Endothelial cell of umbilical vein (primary cell): ENCODE measurements at regions not wholly inside any gene's neighbourhood (a gene's known extent, or its start where the extent isn't known, plus 50 kb on each side); places are given as distances from the start of the nearest gene placed in this dataset.

Experiments used
- BruUV-seq: library from RNA; stranded (reverse); fragments of 400-500 nt; replicated peaks from 2 replicates; lab custom pipeline; 2021; lab: Mats Ljungman, UMichigan
- CTCF ChIA-PET: fragments of 300-600, 350-600 bp; sonication (Branson Sonifier 250); formaldehyde crosslinking; loops from one replicate; lab custom pipeline; 2021; ENCODE audit warnings: antibody characterized with exemption, inconsistent platforms; lab: Charles Lee
- POLR2A ChIA-PET: fragments of 300-600, 350-600 bp; sonication (Branson Sonifier 250); formaldehyde crosslinking; loops from one replicate; lab custom pipeline; 2021; ENCODE audit warnings: antibody characterized with exemption, inconsistent platforms; lab: Charles Lee
- DNase-seq: peaks from one replicate; pipeline ENCODE4 v3.0.0-alpha.2; 2011; ENCODE audit warnings: low read depth, low spot score
- FAIRE-seq: peaks from 2 replicates; lab custom pipeline; 2011; peaks lifted over from hg19 to GRCh38; lab: Jason Lieb, UNC
- H2AFZ ChIP-seq: 2 replicates; pipeline ENCODE4 v1.6.0; 2012; ENCODE audit warnings: low read depth, low read length, control low read depth, inconsistent platforms
- H3K27ac ChIP-seq: 2 replicates; pipeline ENCODE4 v1.5.1; 2011; ENCODE audit warnings: low read depth, mild to moderate bottlenecking, control low read depth, low read length, moderate library complexity; ENCODE audit not compliant: insufficient read depth
- H3K27me3 ChIP-seq, 2 experiments: 2 replicates each; pipeline versions ENCODE4 v1.6.0 to v1.6.1; 2011; ENCODE audit warnings: low read length in 2 of 2, mixed read lengths in 1 of 2; ENCODE audit not compliant: control insufficient read depth in 2 of 2, insufficient read depth in 2 of 2
- H3K36me3 ChIP-seq, 2 experiments: 2 replicates in 1 of 2; 3 replicates in 1 of 2; pipeline ENCODE4 v1.5.1; 2011; ENCODE audit warnings: low read length in 2 of 2, mild to moderate bottlenecking in 1 of 2, moderate library complexity in 1 of 2; ENCODE audit not compliant: control insufficient read depth in 2 of 2, insufficient read depth in 2 of 2; ENCODE audit errors: extremely low read depth in 1 of 2
- H3K4me1 ChIP-seq: 3 replicates; pipeline ENCODE4 v1.5.1; 2011; ENCODE audit warnings: mild to moderate bottlenecking, low read length; ENCODE audit not compliant: control insufficient read depth, insufficient read depth; ENCODE audit errors: extremely low read depth
- H3K4me2 ChIP-seq: 2 replicates; pipeline ENCODE4 v1.6.1; 2011; ENCODE audit warnings: low read length, control low read depth, mixed read lengths; ENCODE audit not compliant: insufficient read depth
- H3K4me3 ChIP-seq, 3 experiments: fragments of 200-600 bp in 1 of 3; sonication (generic), shearing (Covaris generic) in 1 of 3; replicated peaks in 1 of 3; 2 replicates each; pipeline ENCODE4 v1.5.1; 2011 to 2016; ENCODE audit warnings: control low read depth in 3 of 3, low read length in 3 of 3, mild to moderate bottlenecking in 2 of 3, inconsistent platforms in 1 of 3, low read depth in 1 of 3, moderate library complexity in 1 of 3; ENCODE audit not compliant: insufficient read depth in 1 of 3
- H3K79me2 ChIP-seq: 2 replicates; pipeline ENCODE4 v1.6.0; 2012; ENCODE audit warnings: low read length, inconsistent platforms; ENCODE audit not compliant: control insufficient read depth, insufficient read depth
- H3K9ac ChIP-seq: replicated peaks from 2 replicates; pipeline ENCODE3; 2011; ENCODE audit warnings: low read length, control low read depth; ENCODE audit not compliant: insufficient read depth; ENCODE audit errors: extremely low read depth
- H3K9me1 ChIP-seq: replicated peaks from 3 replicates; pipeline ENCODE4 v1.6.0; 2011; ENCODE audit warnings: mild to moderate bottlenecking, low read length; ENCODE audit not compliant: control insufficient read depth, insufficient read depth; ENCODE audit errors: extremely low read depth
- H3K9me3 ChIP-seq: replicated peaks from 2 replicates; pipeline ENCODE4 v1.5.1; 2012; ENCODE audit warnings: low read length, inconsistent platforms; ENCODE audit not compliant: control insufficient read depth, insufficient read depth
- H4K20me1 ChIP-seq: replicated peaks from 2 replicates; pipeline ENCODE3; 2011; ENCODE audit warnings: mild to moderate bottlenecking, low read length; ENCODE audit not compliant: control insufficient read depth, insufficient read depth; ENCODE audit errors: extremely low read depth
- EZH2 ChIP-seq: IDR thresholded peaks from 2 replicates; pipeline ENCODE4 v1.6.1; 2012; ENCODE audit warnings: borderline replicate concordance, low read depth, mild to moderate bottlenecking, moderate library complexity, low read length, inconsistent platforms; ENCODE audit not compliant: severe bottlenecking
- FOS ChIP-seq: IDR thresholded peaks from 2 replicates; pipeline ENCODE4 v1.6.1; 2011; ENCODE audit warnings: mild to moderate bottlenecking, low read length, moderate library complexity, borderline replicate concordance; ENCODE audit not compliant: insufficient read depth
- GATA2 ChIP-seq: IDR thresholded peaks from 2 replicates; pipeline ENCODE4 v1.7.0; 2011; ENCODE audit warnings: low read depth, mild to moderate bottlenecking, moderate library complexity, mixed read lengths, low read length; ENCODE audit not compliant: insufficient read length, insufficient read depth
- JUN ChIP-seq: IDR thresholded peaks from 2 replicates; pipeline ENCODE4 v1.6.1; 2011; ENCODE audit warnings: borderline replicate concordance, low read depth; ENCODE audit not compliant: insufficient read length, insufficient read depth
- MYC ChIP-seq: IDR thresholded peaks from one replicate; pipeline ENCODE4 v1.6.1; 2011; ENCODE audit warnings: mild to moderate bottlenecking, low read depth, low read length
- POLR2A ChIP-seq: IDR thresholded peaks from 2 replicates; pipeline ENCODE4 v1.6.1; 2012; ENCODE audit warnings: low read depth, mild to moderate bottlenecking, control low read depth, low read length
- POLR2AphosphoS5 ChIP-seq: IDR thresholded peaks from 2 replicates; pipeline ENCODE4 v1.6.1; 2012; ENCODE audit warnings: low read depth, mild to moderate bottlenecking, control low read depth, low read length, moderate library complexity; ENCODE audit not compliant: insufficient read depth
- dilution Hi-C: fragments of 300-500 bp; cut with MboI; formaldehyde crosslinking; loops from one replicate; pipeline ENCODE4 v1.15.0; 2019; ENCODE audit warnings: low sequenced_read_pairs; ENCODE audit not compliant: extremely low pct_ligation_motif_present
- intact Hi-C: fragments of 100-400 bp; cut with micrococcal nuclease; formaldehyde crosslinking; loops from one replicate; pipeline ENCODE4 v1.10.0; 2022
- TF ChIP-seq, protein P1 (sequence below), 2 donors: IDR thresholded peaks; 1 replicate in 1 of 2; 2 replicates in 1 of 2; pipeline ENCODE4 v1.5.1; 2011; ENCODE audit warnings: low read length in 2 of 2, mild to moderate bottlenecking in 2 of 2, moderate library complexity in 2 of 2, control low read depth in 1 of 2, inconsistent platforms in 1 of 2, low read depth in 1 of 2; ENCODE audit not compliant: insufficient read depth in 1 of 2; ENCODE audit errors: extremely low read depth in 1 of 2
- TF ChIP-seq, protein P2 (sequence below): IDR thresholded peaks from 2 replicates; pipeline ENCODE4 v1.6.1; 2011; ENCODE audit not compliant: insufficient read depth, insufficient read length

DNA sequence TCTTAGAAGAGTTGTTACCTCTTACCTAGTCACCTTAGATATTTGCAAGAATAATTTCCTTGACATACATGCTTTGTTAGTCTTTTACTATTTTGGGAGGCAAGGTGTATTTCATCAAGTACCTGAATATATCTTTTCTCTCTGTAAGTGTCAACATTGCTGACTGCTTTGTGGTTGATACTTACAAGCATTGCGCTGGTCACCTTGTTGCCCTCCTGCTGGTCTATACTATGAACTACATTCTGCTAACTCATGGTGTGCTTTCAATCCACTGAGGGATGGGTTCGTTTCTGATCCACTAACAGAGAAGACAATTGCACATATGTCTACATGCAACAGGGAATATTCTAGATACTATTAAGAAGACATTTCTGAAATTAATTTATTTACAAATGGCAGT is 837.8 kb upstream of the COBL start:
- TF ChIP-seq JUN (no peak), GATA2 (no peak), POLR2A (no peak), FOS (no peak), MYC (no peak), POLR2AphosphoS5 (no peak), EZH2 (no peak)
- TF ChIP-seq, protein P1, sequence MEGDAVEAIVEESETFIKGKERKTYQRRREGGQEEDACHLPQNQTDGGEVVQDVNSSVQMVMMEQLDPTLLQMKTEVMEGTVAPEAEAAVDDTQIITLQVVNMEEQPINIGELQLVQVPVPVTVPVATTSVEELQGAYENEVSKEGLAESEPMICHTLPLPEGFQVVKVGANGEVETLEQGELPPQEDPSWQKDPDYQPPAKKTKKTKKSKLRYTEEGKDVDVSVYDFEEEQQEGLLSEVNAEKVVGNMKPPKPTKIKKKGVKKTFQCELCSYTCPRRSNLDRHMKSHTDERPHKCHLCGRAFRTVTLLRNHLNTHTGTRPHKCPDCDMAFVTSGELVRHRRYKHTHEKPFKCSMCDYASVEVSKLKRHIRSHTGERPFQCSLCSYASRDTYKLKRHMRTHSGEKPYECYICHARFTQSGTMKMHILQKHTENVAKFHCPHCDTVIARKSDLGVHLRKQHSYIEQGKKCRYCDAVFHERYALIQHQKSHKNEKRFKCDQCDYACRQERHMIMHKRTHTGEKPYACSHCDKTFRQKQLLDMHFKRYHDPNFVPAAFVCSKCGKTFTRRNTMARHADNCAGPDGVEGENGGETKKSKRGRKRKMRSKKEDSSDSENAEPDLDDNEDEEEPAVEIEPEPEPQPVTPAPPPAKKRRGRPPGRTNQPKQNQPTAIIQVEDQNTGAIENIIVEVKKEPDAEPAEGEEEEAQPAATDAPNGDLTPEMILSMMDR (IDR thresholded peaks at IDR 0.05; ENCODE audit: extremely low read depth in 1 of 2, insufficient read depth in 1 of 2, low read depth in 1 of 2, low read length in 2 of 2), result no peak
- TF ChIP-seq, protein P2, sequence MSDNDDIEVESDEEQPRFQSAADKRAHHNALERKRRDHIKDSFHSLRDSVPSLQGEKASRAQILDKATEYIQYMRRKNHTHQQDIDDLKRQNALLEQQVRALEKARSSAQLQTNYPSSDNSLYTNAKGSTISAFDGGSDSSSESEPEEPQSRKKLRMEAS, result no peak
- no peak overlapping the region for H3K9ac ChIP-seq
- POLR2A ChIA-PET, result no interaction called here
- no peaks in the 10 kb centered on the region for H3K79me2 ChIP-seq
- H3K9me1 ChIP-seq, result no peaks in the 10 kb centered on the region
- no peak overlapping the region for H3K4me3 ChIP-seq
- H3K36me3 ChIP-seq, result no peaks in the 10 kb centered on the region
- DNase-seq, result no peak
- intact Hi-C loops (no loop called here), dilution Hi-C loops (no loop called here)
- no peak overlapping the region for H3K4me2 ChIP-seq
- H3K27me3 ChIP-seq, result no peaks in the 10 kb centered on the region
- no peaks in the 10 kb centered on the region for H3K9me3 ChIP-seq
- CTCF ChIA-PET, result no interaction called here
- H4K20me1 ChIP-seq, result no peaks in the 10 kb centered on the region
- no TSS peak for BruUV-seq
- no peaks in the 10 kb centered on the region for H3K4me1 ChIP-seq
- H2AFZ ChIP-seq, result no peak overlapping the region
- FAIRE-seq, result no peak
- no peak overlapping the region for H3K27ac ChIP-seq
